Astrocyte of the cerebellum (primary cell): ENCODE measurements at regions not wholly inside any gene's neighbourhood (a gene's known extent, or its start where the extent isn't known, plus 50 kb on each side); places are given as distances from the start of the nearest gene placed in this dataset.

Experiments
- DNase-seq: peaks from one replicate; pipeline ENCODE4 v3.0.0-alpha.2; 2011; ENCODE audit warnings: low read depth
- H3K4me3 ChIP-seq: 2 replicates; pipeline ENCODE4 v1.5.1; 2011; ENCODE audit warnings: mild to moderate bottlenecking, low read depth, low read length, moderate library complexity
- in situ Hi-C: cut with HindIII; loops from 2 replicates; pipeline ENCODE4 v1.10.0; 2017; ENCODE audit warnings: low sequenced_read_pairs
- TF ChIP-seq, protein P1 (sequence below): IDR thresholded peaks from 2 replicates; pipeline ENCODE4 v1.5.1; 2012; ENCODE audit warnings: low read length, low read depth, moderate library complexity, mild to moderate bottlenecking; ENCODE audit errors: missing control alignments

DNA sequence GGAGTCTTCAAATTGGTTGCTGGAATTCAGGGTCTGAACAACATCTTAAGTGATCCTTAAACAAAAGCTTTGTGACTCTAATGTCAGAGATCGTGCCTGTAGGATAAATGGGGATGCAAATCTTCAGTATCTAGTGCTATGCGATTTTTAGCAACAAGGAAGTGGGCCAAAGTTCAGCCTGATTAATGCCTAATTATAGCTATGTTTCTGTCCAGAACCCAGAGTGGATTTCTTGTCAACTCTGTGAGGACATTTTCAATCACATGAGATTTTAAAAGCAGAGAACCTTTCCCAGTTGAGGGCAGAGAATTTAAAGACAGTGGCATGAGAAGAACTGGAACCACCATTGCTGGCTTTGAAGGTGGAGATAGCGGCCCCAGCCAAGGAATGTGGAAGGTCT, 84.3 kb upstream of the PCDH9 start:
- TF ChIP-seq, protein P1, sequence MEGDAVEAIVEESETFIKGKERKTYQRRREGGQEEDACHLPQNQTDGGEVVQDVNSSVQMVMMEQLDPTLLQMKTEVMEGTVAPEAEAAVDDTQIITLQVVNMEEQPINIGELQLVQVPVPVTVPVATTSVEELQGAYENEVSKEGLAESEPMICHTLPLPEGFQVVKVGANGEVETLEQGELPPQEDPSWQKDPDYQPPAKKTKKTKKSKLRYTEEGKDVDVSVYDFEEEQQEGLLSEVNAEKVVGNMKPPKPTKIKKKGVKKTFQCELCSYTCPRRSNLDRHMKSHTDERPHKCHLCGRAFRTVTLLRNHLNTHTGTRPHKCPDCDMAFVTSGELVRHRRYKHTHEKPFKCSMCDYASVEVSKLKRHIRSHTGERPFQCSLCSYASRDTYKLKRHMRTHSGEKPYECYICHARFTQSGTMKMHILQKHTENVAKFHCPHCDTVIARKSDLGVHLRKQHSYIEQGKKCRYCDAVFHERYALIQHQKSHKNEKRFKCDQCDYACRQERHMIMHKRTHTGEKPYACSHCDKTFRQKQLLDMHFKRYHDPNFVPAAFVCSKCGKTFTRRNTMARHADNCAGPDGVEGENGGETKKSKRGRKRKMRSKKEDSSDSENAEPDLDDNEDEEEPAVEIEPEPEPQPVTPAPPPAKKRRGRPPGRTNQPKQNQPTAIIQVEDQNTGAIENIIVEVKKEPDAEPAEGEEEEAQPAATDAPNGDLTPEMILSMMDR, result no peak
- H3K4me3 ChIP-seq, result no peak overlapping the region
- DNase-seq, result no peak
- in situ Hi-C loops, result no loop called here

GRCh38 chr13:67308004-67308772, 78.1 kb upstream of the PCDH9 start:
- H3K4me3 ChIP-seq, result no peak overlapping the region
- in situ Hi-C loops, result no loop called here
- TF ChIP-seq, protein P1, result no peak
- no peak for DNase-seq

DNA sequence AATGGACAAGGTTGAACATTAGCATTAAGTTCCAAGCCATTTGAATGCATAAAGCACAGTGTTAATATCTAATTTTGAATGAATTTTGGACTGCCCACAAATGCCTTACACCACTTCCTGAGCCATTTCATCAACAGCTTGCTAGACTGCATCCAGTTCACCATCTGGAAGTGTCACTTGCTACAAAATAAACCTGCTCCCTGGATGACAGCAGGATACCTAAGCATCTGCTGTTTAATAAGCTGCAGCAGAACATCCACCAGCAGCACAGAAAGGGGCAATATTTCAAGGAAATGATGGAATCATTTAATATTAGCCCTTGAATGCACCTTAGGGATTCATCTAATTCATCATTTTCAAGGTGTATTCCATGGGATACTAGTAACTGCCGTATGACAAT, 76.6 kb upstream of the PCDH9 start:
- TF ChIP-seq, protein P1, result no peak
- no peak overlapping the region for H3K4me3 ChIP-seq
- in situ Hi-C loops, result no loop called here
- no peak for DNase-seq

- no peak for DNase-seq
- TF ChIP-seq, protein P1, result no peak
- in situ Hi-C loops, result no loop called here
- no peak overlapping the region for H3K4me3 ChIP-seq
Measured at GRCh38 chr13:67303661-67304333, 73.7 kb upstream of the PCDH9 start.

DNA sequence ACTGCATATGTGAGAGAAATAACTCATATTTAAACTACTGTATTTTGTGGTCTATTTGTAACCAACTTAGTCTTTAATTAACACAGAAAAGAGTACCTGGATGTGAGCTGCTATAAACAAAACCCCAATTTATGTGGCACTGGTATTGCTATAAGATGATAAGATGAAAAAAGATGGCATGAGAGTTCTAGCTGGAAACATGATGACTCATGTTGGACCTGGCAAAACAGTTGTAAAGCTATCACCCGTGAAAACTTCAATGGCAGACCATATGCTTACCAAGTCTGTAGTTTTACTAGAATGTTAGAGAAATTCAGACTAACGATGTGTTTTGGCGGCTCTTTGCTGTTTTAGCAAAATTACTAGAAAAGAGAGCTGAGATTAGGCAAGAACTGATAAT, 69.6 kb upstream of the PCDH9 start:
- in situ Hi-C loops, result no loop called here
- no peak for DNase-seq
- TF ChIP-seq, protein P1, result no peak
- H3K4me3 ChIP-seq, result no peak overlapping the region

- peak; percentile 57 for DNase-seq
- in situ Hi-C loops, result no loop called here
- no peak overlapping the region for H3K4me3 ChIP-seq
- TF ChIP-seq, protein P1, result no peak
Measured at GRCh38 chr13:67299072-67299635, 69.0 kb upstream of the PCDH9 start.
